GM12891 (cell line): ENCODE measurements at regions not wholly inside any gene's neighbourhood (a gene's known extent, or its start where the extent isn't known, plus 50 kb on each side); places are given as distances from the start of the nearest gene placed in this dataset.

ENCODE experiments used
- DNase-seq: peaks from one replicate; pipeline ENCODE4 v3.0.0; 2011; ENCODE audit warnings: low spot score; ENCODE audit not compliant: insufficient read length
- FAIRE-seq: peaks from 2 replicates; lab custom pipeline; 2011; peaks lifted over from hg19 to GRCh38; lab: Jason Lieb, UNC
- PAX5 ChIP-seq: IDR thresholded peaks from 2 replicates; pipeline ENCODE4 v1.6.1; 2011; ENCODE audit warnings: low read length, moderate library complexity, mild to moderate bottlenecking; ENCODE audit not compliant: insufficient read depth, severe bottlenecking
- POLR2A ChIP-seq: IDR thresholded peaks from 2 replicates; pipeline ENCODE4 v1.6.1; 2011; ENCODE audit warnings: low read depth, low read length, control low read depth
- POLR2AphosphoS5 ChIP-seq: IDR thresholded peaks from 2 replicates; pipeline ENCODE4 v1.6.1; 2011; ENCODE audit warnings: low read depth, low read length, control low read depth
- POU2F2 ChIP-seq: IDR thresholded peaks from 2 replicates; pipeline ENCODE4 v1.6.1; 2011; ENCODE audit warnings: low read depth, mild to moderate bottlenecking, control low read depth, low read length, moderate library complexity
- SPI1 ChIP-seq: IDR thresholded peaks from 2 replicates; pipeline ENCODE4 v1.6.1; 2011; ENCODE audit warnings: low read depth, low read length, control low read depth
- TAF1 ChIP-seq: IDR thresholded peaks from 2 replicates; pipeline ENCODE4 v1.6.1; 2011; ENCODE audit warnings: low read depth, low read length, control low read depth

GRCh38 chr11:116221351-116221750 is 551.4 kb downstream of the BUD13 start:
- FAIRE-seq = no peak
- no peak for DNase-seq
- TF ChIP-seq SPI1 (no peak), POU2F2 (no peak), TAF1 (no peak), PAX5 (no peak), POLR2AphosphoS5 (no peak), POLR2A (no peak)

- FAIRE-seq = no peak
- no peak for TF ChIP-seq PAX5
- no peak for TF ChIP-seq POLR2A
- DNase-seq = no peak
Observed at GRCh38 chr11:116219171-116219635, 553.6 kb downstream of the BUD13 start.

GRCh38 chr11:116217441-116217840 is 555.3 kb downstream of the BUD13 start:
- no peak for FAIRE-seq
- no peak for DNase-seq
- TF ChIP-seq POU2F2 (no peak), SPI1 (no peak), TAF1 (no peak), POLR2AphosphoS5 (no peak), PAX5 (no peak), POLR2A (no peak)

- TF ChIP-seq SPI1 (no peak), TAF1 (no peak), POLR2A (no peak), POLR2AphosphoS5 (no peak), POU2F2 (no peak), PAX5 (no peak)
- no peak for FAIRE-seq
- DNase-seq = no peak
Observed at GRCh38 chr11:116217006-116217405, 555.8 kb downstream of the BUD13 start.

- FAIRE-seq = no peak
- TF ChIP-seq POLR2AphosphoS5 = no peak
- no peak for TF ChIP-seq POLR2A
- TF ChIP-seq POU2F2 = no peak
- TF ChIP-seq PAX5 = no peak
- no peak for TF ChIP-seq SPI1
- TF ChIP-seq TAF1 = no peak
- DNase-seq = no peak
Observed at GRCh38 chr11:116215471-116216113, 557.2 kb downstream of the BUD13 start.

- FAIRE-seq (no peak), DNase-seq (no peak)
- no peak for TF ChIP-seq TAF1
- no peak for TF ChIP-seq SPI1
- TF ChIP-seq POLR2AphosphoS5 = no peak
- TF ChIP-seq POLR2A = no peak
- TF ChIP-seq PAX5 = no peak
Observed at GRCh38 chr11:116211147-116211546, 561.6 kb downstream of the BUD13 start.

- TF ChIP-seq POU2F2 (no peak), PAX5 (no peak), POLR2A (no peak), SPI1 (no peak), POLR2AphosphoS5 (no peak), TAF1 (no peak)
- FAIRE-seq (no peak), DNase-seq (no peak)
Observed at GRCh38 chr11:116210663-116211062, 562.1 kb downstream of the BUD13 start.

GRCh38 chr11:116209255-116209654 is 563.5 kb downstream of the BUD13 start:
- DNase-seq (no peak), FAIRE-seq (no peak)
- no peak for TF ChIP-seq POU2F2
- TF ChIP-seq PAX5 = no peak
- no peak for TF ChIP-seq POLR2AphosphoS5
- no peak for TF ChIP-seq POLR2A
- no peak for TF ChIP-seq SPI1
- TF ChIP-seq TAF1 = no peak

GRCh38 chr11:116207421-116208141 is 565.2 kb downstream of the BUD13 start:
- DNase-seq (no peak), FAIRE-seq (no peak)
- TF ChIP-seq SPI1 (no peak), POLR2A (no peak), PAX5 (no peak), POU2F2 (no peak), TAF1 (no peak), POLR2AphosphoS5 (no peak)

GRCh38 chr11:116207019-116207418 is 565.8 kb downstream of the BUD13 start:
- DNase-seq (no peak), FAIRE-seq (no peak)
- no peak for TF ChIP-seq SPI1
- TF ChIP-seq POU2F2 = no peak
- TF ChIP-seq POLR2A = no peak
- no peak for TF ChIP-seq PAX5
- no peak for TF ChIP-seq POLR2AphosphoS5
- TF ChIP-seq TAF1 = no peak
